Keratinocyte (primary cell): ENCODE measurements at regions not wholly inside any gene's neighbourhood (a gene's known extent, or its start where the extent isn't known, plus 50 kb on each side); places are given as distances from the start of the nearest gene placed in this dataset.

Experiments
- DNase-seq: peaks from one replicate; pipeline ENCODE4 v3.0.0-alpha.2; 2011; ENCODE audit warnings: low read depth, missing footprints, low spot score
- FAIRE-seq: peaks from 2 replicates; lab custom pipeline; 2011; peaks lifted over from hg19 to GRCh38; lab: Jason Lieb, UNC
- H2AFZ ChIP-seq: 2 replicates; pipeline ENCODE4 v1.6.0; 2012; ENCODE audit warnings: low read length, control low read depth, inconsistent platforms; ENCODE audit not compliant: control insufficient read depth
- H3K27ac ChIP-seq: 2 replicates; pipeline ENCODE4 v1.5.1; 2011; ENCODE audit warnings: low read length; ENCODE audit not compliant: control insufficient read depth, insufficient read depth
- H3K27me3 ChIP-seq: 3 replicates; pipeline ENCODE4 v1.6.0; 2011; ENCODE audit warnings: low read length; ENCODE audit not compliant: control insufficient read depth, insufficient read depth; ENCODE audit errors: extremely low read depth
- H3K36me3 ChIP-seq, 2 experiments: 2 replicates in 1 of 2; 3 replicates in 1 of 2; pipeline ENCODE4 v1.5.1; 2011; ENCODE audit warnings: low read length in 2 of 2, mild to moderate bottlenecking in 1 of 2; ENCODE audit not compliant: control insufficient read depth in 2 of 2, insufficient read depth in 2 of 2; ENCODE audit errors: extremely low read depth in 1 of 2
- H3K4me1 ChIP-seq: 3 replicates; pipeline ENCODE4 v1.5.1; 2011; ENCODE audit warnings: low read length; ENCODE audit not compliant: control insufficient read depth, insufficient read depth; ENCODE audit errors: extremely low read depth
- H3K4me2 ChIP-seq: 3 replicates; pipeline ENCODE4 v1.6.0; 2011; ENCODE audit warnings: low read depth, low read length; ENCODE audit not compliant: control insufficient read depth, insufficient read depth; ENCODE audit errors: extremely low read depth
- H3K4me3 ChIP-seq, 3 experiments: fragments of 200-600 bp in 1 of 3; sonication (generic) in 1 of 3; 2 replicates in 2 of 3; 3 replicates in 1 of 3; pipeline ENCODE4 v1.5.1; 2011 to 2016; ENCODE audit warnings: low read length in 3 of 3, mild to moderate bottlenecking in 3 of 3, control low read depth in 2 of 3, inconsistent platforms in 1 of 3, low read depth in 1 of 3, mixed read lengths in 1 of 3, mixed run types in 1 of 3, moderate library complexity in 1 of 3; ENCODE audit not compliant: control insufficient read depth in 2 of 3, insufficient read depth in 2 of 3; ENCODE audit errors: extremely low read depth in 1 of 3
- H3K79me2 ChIP-seq: 2 replicates; pipeline ENCODE4 v1.6.0; 2012; ENCODE audit warnings: low read length; ENCODE audit not compliant: control insufficient read depth, insufficient read depth
- H3K9ac ChIP-seq: 3 replicates; pipeline ENCODE4 v1.6.0; 2011; ENCODE audit warnings: low read length; ENCODE audit not compliant: control insufficient read depth, insufficient read depth; ENCODE audit errors: extremely low read depth
- H3K9me1 ChIP-seq: 3 replicates; pipeline ENCODE4 v1.6.0; 2011; ENCODE audit warnings: low read length; ENCODE audit not compliant: control insufficient read depth, insufficient read depth; ENCODE audit errors: extremely low read depth
- H3K9me3 ChIP-seq: 2 replicates; pipeline ENCODE4 v1.5.1; 2012; ENCODE audit warnings: low read depth, low read length; ENCODE audit not compliant: control insufficient read depth
- H4K20me1 ChIP-seq: 3 replicates; pipeline ENCODE4 v1.6.0; 2011; ENCODE audit warnings: low read length; ENCODE audit not compliant: control insufficient read depth, insufficient read depth; ENCODE audit errors: extremely low read depth
- EZH2 ChIP-seq: IDR thresholded peaks from one replicate; pipeline ENCODE4 v1.6.1; 2012; ENCODE audit warnings: inconsistent platforms, mild to moderate bottlenecking, low read length, moderate library complexity
- dilution Hi-C: fragments of 300-500 bp; cut with MboI; formaldehyde crosslinking; loops from one replicate; pipeline ENCODE4 v1.7.0; 2020; ENCODE audit warnings: low sequenced_read_pairs; ENCODE audit not compliant: extremely low pct_ligation_motif_present
- TF ChIP-seq, protein P1 (sequence below), 3 experiments: IDR thresholded peaks in 1 of 3; conservative IDR thresholded peaks in 1 of 3; optimal IDR thresholded peaks in 1 of 3; 2 replicates in 2 of 3; 3 replicates in 1 of 3; pipeline versions ENCODE3 to v1.5.1; 2011; ENCODE audit warnings: low read length in 3 of 3, mild to moderate bottlenecking in 3 of 3, moderate library complexity in 2 of 3, control low read depth in 1 of 3, inconsistent platforms in 1 of 3; ENCODE audit not compliant: insufficient read depth in 2 of 3; ENCODE audit errors: extremely low read depth in 1 of 3

DNA sequence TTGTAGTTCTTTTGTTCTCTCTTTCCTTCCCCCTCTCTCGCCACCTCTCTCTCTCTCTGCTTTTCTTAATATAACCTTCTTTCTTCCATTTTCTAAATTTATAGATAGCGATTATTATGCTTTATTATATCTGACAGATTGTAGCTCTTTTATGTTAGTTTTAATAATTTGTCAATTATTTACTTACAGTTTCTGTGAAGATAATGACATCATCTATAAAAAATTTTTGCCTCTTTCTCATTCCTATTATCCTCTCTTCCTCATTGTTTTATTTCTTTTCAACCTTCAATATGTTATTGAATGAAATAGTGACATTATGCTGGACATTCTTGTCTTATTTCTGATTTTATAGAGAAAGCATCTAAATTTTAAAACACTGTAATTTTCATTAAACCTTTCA, 469.6 kb upstream of the NRG3 start:
- DNase-seq (no peak), FAIRE-seq (no peak)
- H3K9ac ChIP-seq, result no peak overlapping the region

DNA sequence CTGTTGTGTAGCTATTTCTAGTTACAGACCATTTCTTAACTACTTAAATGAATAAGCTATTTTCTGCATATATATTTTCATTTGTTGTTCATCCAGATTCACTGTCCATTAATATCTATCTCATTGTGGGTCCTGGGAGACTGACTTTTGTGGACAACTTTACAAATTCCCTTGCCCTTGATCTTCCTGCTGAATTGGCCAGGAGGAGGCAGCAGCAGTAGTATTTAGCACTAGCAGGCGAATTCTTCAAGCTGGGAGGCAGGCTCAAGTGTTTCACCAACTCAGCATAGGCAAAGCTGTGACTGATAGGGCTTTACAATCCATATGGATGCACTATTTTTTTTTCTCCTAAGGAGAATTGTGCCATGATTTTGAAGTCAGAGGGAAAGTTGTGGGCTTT, 461.0 kb upstream of the NRG3 start:
- dilution Hi-C loops, result no loop called here
- no peak for FAIRE-seq

More for the DNA sequence above, 469.6 kb upstream of the NRG3 start:
- no peak overlapping the region for H3K4me2 ChIP-seq
- H2AFZ ChIP-seq, result no peak overlapping the region
- TF ChIP-seq EZH2, result no peak
- TF ChIP-seq, protein P1, sequence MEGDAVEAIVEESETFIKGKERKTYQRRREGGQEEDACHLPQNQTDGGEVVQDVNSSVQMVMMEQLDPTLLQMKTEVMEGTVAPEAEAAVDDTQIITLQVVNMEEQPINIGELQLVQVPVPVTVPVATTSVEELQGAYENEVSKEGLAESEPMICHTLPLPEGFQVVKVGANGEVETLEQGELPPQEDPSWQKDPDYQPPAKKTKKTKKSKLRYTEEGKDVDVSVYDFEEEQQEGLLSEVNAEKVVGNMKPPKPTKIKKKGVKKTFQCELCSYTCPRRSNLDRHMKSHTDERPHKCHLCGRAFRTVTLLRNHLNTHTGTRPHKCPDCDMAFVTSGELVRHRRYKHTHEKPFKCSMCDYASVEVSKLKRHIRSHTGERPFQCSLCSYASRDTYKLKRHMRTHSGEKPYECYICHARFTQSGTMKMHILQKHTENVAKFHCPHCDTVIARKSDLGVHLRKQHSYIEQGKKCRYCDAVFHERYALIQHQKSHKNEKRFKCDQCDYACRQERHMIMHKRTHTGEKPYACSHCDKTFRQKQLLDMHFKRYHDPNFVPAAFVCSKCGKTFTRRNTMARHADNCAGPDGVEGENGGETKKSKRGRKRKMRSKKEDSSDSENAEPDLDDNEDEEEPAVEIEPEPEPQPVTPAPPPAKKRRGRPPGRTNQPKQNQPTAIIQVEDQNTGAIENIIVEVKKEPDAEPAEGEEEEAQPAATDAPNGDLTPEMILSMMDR (optimal IDR thresholded peaks at IDR 0.05 in 1 of 3, IDR thresholded peaks at IDR 0.05 in 1 of 3, conservative IDR thresholded peaks at IDR 0.05 in 1 of 3; ENCODE audit: extremely low read depth in 1 of 3, insufficient read depth in 2 of 3, low read length in 3 of 3), result no peak
- H4K20me1 ChIP-seq, result no peaks in the 10 kb centered on the region
- no peak overlapping the region for H3K4me3 ChIP-seq
- H3K79me2 ChIP-seq, result no peaks in the 10 kb centered on the region
- H3K4me1 ChIP-seq, result no peaks in the 10 kb centered on the region
- H3K9me1 ChIP-seq, result no peaks in the 10 kb centered on the region
- no peaks in the 10 kb centered on the region for H3K9me3 ChIP-seq
- H3K27ac ChIP-seq, result no peak overlapping the region
- H3K27me3 ChIP-seq, result no peaks in the 10 kb centered on the region
- dilution Hi-C loops, result no loop called here
- H3K36me3 ChIP-seq, result no peaks in the 10 kb centered on the region

More for the DNA sequence above, 461.0 kb upstream of the NRG3 start:
- no peaks in the 10 kb centered on the region for H3K36me3 ChIP-seq
- no peak overlapping the region for H2AFZ ChIP-seq
- no peaks in the 10 kb centered on the region for H3K27me3 ChIP-seq
- no peak for DNase-seq
- no peaks in the 10 kb centered on the region for H3K9me1 ChIP-seq
- H3K9ac ChIP-seq, result no peak overlapping the region
- H3K79me2 ChIP-seq, result no peaks in the 10 kb centered on the region
- no peak overlapping the region for H3K4me3 ChIP-seq
- H3K4me2 ChIP-seq, result no peak overlapping the region
- TF ChIP-seq, protein P1 (optimal IDR thresholded peaks at IDR 0.05 in 1 of 3, IDR thresholded peaks at IDR 0.05 in 1 of 3, conservative IDR thresholded peaks at IDR 0.05 in 1 of 3; ENCODE audit: extremely low read depth in 1 of 3, insufficient read depth in 2 of 3, low read length in 3 of 3), result peak in 2 of 3 experiments; percentile 16 to 28
- no peak for TF ChIP-seq EZH2
- H3K9me3 ChIP-seq, result no peaks in the 10 kb centered on the region
- no peaks in the 10 kb centered on the region for H3K4me1 ChIP-seq
- H4K20me1 ChIP-seq, result no peaks in the 10 kb centered on the region
- H3K27ac ChIP-seq, result no peak overlapping the region
